Liver (tissue), 8 donors: ENCODE measurements at regions not wholly inside any gene's neighbourhood (a gene's known extent, or its start where the extent isn't known, plus 50 kb on each side); places are given as distances from the start of the nearest gene placed in this dataset.

Experiments used
- DNase-seq: peaks from one replicate; pipeline ENCODE4 v3.0.0-alpha.2; 2017; ENCODE audit warnings: low spot score
- H3K27ac ChIP-seq, 2 donors: one replicate each; pipeline ENCODE4 v1.7.0; 2013; ENCODE audit warnings: inconsistent platforms in 2 of 2, low read length in 2 of 2, control low read depth in 1 of 2, low read depth in 1 of 2, mild to moderate bottlenecking in 1 of 2
- H3K27me3 ChIP-seq, 4 donors: one replicate each; pipeline versions ENCODE4 v1.6.1 to v1.7.0; 2013; ENCODE audit warnings: low read length in 3 of 4, inconsistent platforms in 1 of 4, mild to moderate bottlenecking in 1 of 4, moderate library complexity in 1 of 4; ENCODE audit not compliant: control insufficient read depth in 4 of 4, insufficient read depth in 4 of 4
- H3K36me3 ChIP-seq, 4 donors: one replicate each; pipeline versions ENCODE4 v1.6.1 to v1.7.0; 2013; ENCODE audit warnings: low read length in 3 of 4, mild to moderate bottlenecking in 3 of 4, low read depth in 1 of 4, moderate library complexity in 1 of 4; ENCODE audit not compliant: control insufficient read depth in 4 of 4, insufficient read depth in 3 of 4
- H3K4me1 ChIP-seq, 4 donors: one replicate each; pipeline versions ENCODE4 v1.6.1 to v1.7.0; 2013; ENCODE audit warnings: low read length in 3 of 4, mild to moderate bottlenecking in 3 of 4, moderate library complexity in 1 of 4; ENCODE audit not compliant: control insufficient read depth in 4 of 4, insufficient read depth in 4 of 4
- H3K4me3 ChIP-seq, 3 donors: one replicate each; pipeline versions ENCODE4 v1.6.1 to v1.7.0; 2013; ENCODE audit warnings: low read length in 3 of 3, control low read depth in 1 of 3, low read depth in 1 of 3, mild to moderate bottlenecking in 1 of 3
- H3K9ac ChIP-seq, 2 donors: one replicate each; pipeline ENCODE4 v1.7.0; 2013; ENCODE audit warnings: low read length in 2 of 2, mild to moderate bottlenecking in 2 of 2, moderate library complexity in 2 of 2, control low read depth in 1 of 2, low read depth in 1 of 2
- H3K9me3 ChIP-seq, 4 donors: one replicate each; pipeline versions ENCODE4 v1.6.1 to v1.7.0; 2013; ENCODE audit warnings: low read length in 3 of 4; ENCODE audit not compliant: control insufficient read depth in 4 of 4
- CTCF ChIP-seq: fragments of 150-350 bp; IDR thresholded peaks from 2 replicates; pipeline ENCODE4 v1.5.1; 2017; ENCODE audit warnings: improper control_type of control experiment, low read depth, low read length; ENCODE audit not compliant: missing input control
- EGR1 ChIP-seq, 2 donors: IDR thresholded peaks; 2 replicates each; pipeline ENCODE4 v1.6.1; 2016 to 2018; ENCODE audit warnings: antibody characterized with exemption in 2 of 2, low read depth in 2 of 2
- FOXA1 ChIP-seq: IDR thresholded peaks from 2 replicates; pipeline ENCODE4 v1.6.1; 2016; ENCODE audit warnings: antibody characterized with exemption
- FOXA2 ChIP-seq: IDR thresholded peaks from 2 replicates; pipeline ENCODE4 v1.6.1; 2016; ENCODE audit warnings: antibody characterized with exemption
- GABPA ChIP-seq, 2 donors: IDR thresholded peaks in 1 of 2; conservative IDR thresholded peaks in 1 of 2; 2 replicates each; pipeline ENCODE4 v1.6.1; 2016; ENCODE audit warnings: antibody characterized with exemption in 2 of 2, mild to moderate bottlenecking in 1 of 2, moderate library complexity in 1 of 2
- HNF4A ChIP-seq, 2 donors: conservative IDR thresholded peaks; 2 replicates each; pipeline ENCODE4 v1.6.1; 2016; ENCODE audit warnings: antibody characterized with exemption in 2 of 2, mild to moderate bottlenecking in 2 of 2
- HNF4G ChIP-seq: IDR thresholded peaks from 2 replicates; pipeline ENCODE4 v1.6.1; 2016; ENCODE audit warnings: antibody characterized with exemption
- JUND ChIP-seq, 2 donors: IDR thresholded peaks; 2 replicates each; pipeline ENCODE4 v1.6.1; 2016; ENCODE audit warnings: antibody characterized with exemption in 2 of 2
- NR2F2 ChIP-seq: IDR thresholded peaks from 2 replicates; pipeline ENCODE4 v1.6.1; 2016; ENCODE audit warnings: antibody characterized with exemption
- RAD21 ChIP-seq, 2 donors: IDR thresholded peaks; 2 replicates each; pipeline ENCODE4 v1.6.1; 2016; ENCODE audit warnings: antibody characterized with exemption in 2 of 2, mild to moderate bottlenecking in 2 of 2
- REST ChIP-seq: IDR thresholded peaks from 2 replicates; pipeline ENCODE4 v1.6.1; 2016; ENCODE audit warnings: antibody characterized with exemption, mild to moderate bottlenecking
- RXRA ChIP-seq, 2 donors: IDR thresholded peaks; 2 replicates each; pipeline ENCODE4 v1.6.1; 2017 to 2018; ENCODE audit warnings: antibody characterized with exemption in 2 of 2, mild to moderate bottlenecking in 1 of 2
- SP1 ChIP-seq: IDR thresholded peaks from 2 replicates; pipeline ENCODE4 v1.6.1; 2018; ENCODE audit warnings: antibody characterized with exemption, mild to moderate bottlenecking
- TAF1 ChIP-seq: conservative IDR thresholded peaks from 2 replicates; pipeline ENCODE4 v1.6.1; 2016; ENCODE audit warnings: antibody characterized with exemption, mild to moderate bottlenecking
- YY1 ChIP-seq: IDR thresholded peaks from 2 replicates; pipeline ENCODE4 v1.6.1; 2016; ENCODE audit warnings: antibody characterized with exemption, mild to moderate bottlenecking
- whole genome bisulfite sequencing: extraction: QIAGEN DNeasy Blood & Tissue Kit; methylation state at CpG from one replicate; pipeline ENCODE4 v1.1.7; 2013; 5-methylcytosine and 5-hydroxymethylcytosine counted together
- TF ChIP-seq, protein P1 (sequence below): IDR thresholded peaks from 2 replicates; pipeline ENCODE4 v1.6.1; 2016; ENCODE audit warnings: antibody characterized with exemption
- TF ChIP-seq, protein P2 (sequence below): IDR thresholded peaks from 2 replicates; pipeline ENCODE4 v1.6.1; 2016; ENCODE audit warnings: antibody characterized with exemption
- TF ChIP-seq, protein P3 (sequence below): IDR thresholded peaks from 2 replicates; pipeline ENCODE4 v1.6.1; 2016; ENCODE audit warnings: antibody characterized with exemption
- donor health status: healthy.
- donor health status: healthy.
- donor health status: healthy.
- donor health status: healthy.
- donor health status: healthy.

GRCh38 chr4:3832536-3833220, 66.5 kb downstream of the ADRA2C start:
- no peak overlapping the region for H3K4me3 ChIP-seq
- H3K9ac ChIP-seq, result no peak overlapping the region
- no peaks in the 10 kb centered on the region for H3K9me3 ChIP-seq
- H3K27ac ChIP-seq, result no peak overlapping the region
- no peaks in the 10 kb centered on the region for H3K27me3 ChIP-seq
- peaks cover 5 to 17% (median 12%) of the 10 kb centered on the region in 4 donors for H3K4me1 ChIP-seq
- DNase-seq, result no peak
- TF ChIP-seq FOXA1, result no peak
- TF ChIP-seq, protein P1, sequence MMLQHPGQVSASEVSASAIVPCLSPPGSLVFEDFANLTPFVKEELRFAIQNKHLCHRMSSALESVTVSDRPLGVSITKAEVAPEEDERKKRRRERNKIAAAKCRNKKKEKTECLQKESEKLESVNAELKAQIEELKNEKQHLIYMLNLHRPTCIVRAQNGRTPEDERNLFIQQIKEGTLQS, result no peak
- TF ChIP-seq RXRA (IDR thresholded peaks at IDR 0.05), result no peak
- TF ChIP-seq HNF4A (conservative IDR thresholded peaks at IDR 0.05), result no peak
- TF ChIP-seq, protein P2, sequence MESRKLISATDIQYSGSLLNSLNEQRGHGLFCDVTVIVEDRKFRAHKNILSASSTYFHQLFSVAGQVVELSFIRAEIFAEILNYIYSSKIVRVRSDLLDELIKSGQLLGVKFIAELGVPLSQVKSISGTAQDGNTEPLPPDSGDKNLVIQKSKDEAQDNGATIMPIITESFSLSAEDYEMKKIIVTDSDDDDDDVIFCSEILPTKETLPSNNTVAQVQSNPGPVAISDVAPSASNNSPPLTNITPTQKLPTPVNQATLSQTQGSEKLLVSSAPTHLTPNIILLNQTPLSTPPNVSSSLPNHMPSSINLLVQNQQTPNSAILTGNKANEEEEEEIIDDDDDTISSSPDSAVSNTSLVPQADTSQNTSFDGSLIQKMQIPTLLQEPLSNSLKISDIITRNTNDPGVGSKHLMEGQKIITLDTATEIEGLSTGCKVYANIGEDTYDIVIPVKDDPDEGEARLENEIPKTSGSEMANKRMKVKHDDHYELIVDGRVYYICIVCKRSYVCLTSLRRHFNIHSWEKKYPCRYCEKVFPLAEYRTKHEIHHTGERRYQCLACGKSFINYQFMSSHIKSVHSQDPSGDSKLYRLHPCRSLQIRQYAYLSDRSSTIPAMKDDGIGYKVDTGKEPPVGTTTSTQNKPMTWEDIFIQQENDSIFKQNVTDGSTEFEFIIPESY, result no peak
- no peak for TF ChIP-seq HNF4G
- no peak for TF ChIP-seq YY1
- no peak for TF ChIP-seq TAF1
- TF ChIP-seq SP1, result no peak
- no peak for TF ChIP-seq NR2F2
- TF ChIP-seq, protein P3, sequence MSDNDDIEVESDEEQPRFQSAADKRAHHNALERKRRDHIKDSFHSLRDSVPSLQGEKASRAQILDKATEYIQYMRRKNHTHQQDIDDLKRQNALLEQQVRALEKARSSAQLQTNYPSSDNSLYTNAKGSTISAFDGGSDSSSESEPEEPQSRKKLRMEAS, result no peak
- TF ChIP-seq JUND (IDR thresholded peaks at IDR 0.05), result no peak
- TF ChIP-seq REST, result no peak
- TF ChIP-seq EGR1 (IDR thresholded peaks at IDR 0.05; ENCODE audit: low read depth in 2 of 2), result no peak
- no peak for TF ChIP-seq FOXA2
- TF ChIP-seq RAD21 (IDR thresholded peaks at IDR 0.05), result no peak
- TF ChIP-seq CTCF, result no peak
- no peak for TF ChIP-seq GABPA (IDR thresholded peaks at IDR 0.05 in 1 of 2, conservative IDR thresholded peaks at IDR 0.05 in 1 of 2)
- WGBS, result 85% methylated on average over 12 of the region's 12 CpGs
- no peaks in the 10 kb centered on the region for H3K36me3 ChIP-seq
